ES-I3 (cell line): ENCODE measurements at regions not wholly inside any gene's neighbourhood (a gene's known extent, or its start where the extent isn't known, plus 50 kb on each side); places are given as distances from the start of the nearest gene placed in this dataset.
"Not testable (repeated sequence)": the region's sequence is repeated elsewhere in the genome, so short reads cannot be mapped to it uniquely, and the experiment has no call there.

Experiments
- H3K36me3 ChIP-seq: 2 replicates; pipeline ENCODE4 v1.6.1; 2013; ENCODE audit warnings: mild to moderate bottlenecking, low read length, control low read depth, moderate library complexity; ENCODE audit not compliant: insufficient read depth
- H3K4me1 ChIP-seq: 2 replicates; pipeline ENCODE4 v1.6.1; 2013; ENCODE audit warnings: mild to moderate bottlenecking, control low read depth, low read length; ENCODE audit not compliant: insufficient read depth
- H3K9ac ChIP-seq: 2 replicates; pipeline ENCODE4 v1.6.1; 2013; ENCODE audit warnings: low read depth, mild to moderate bottlenecking, low read length, moderate library complexity
- H3K9me3 ChIP-seq: 2 replicates; pipeline ENCODE4 v1.6.1; 2013; ENCODE audit warnings: mild to moderate bottlenecking, low read length, moderate library complexity; ENCODE audit not compliant: control insufficient read depth, insufficient read depth

GRCh38 chr7:153188630-153189029, 429.1 kb downstream of the ACTR3B start:
- Histone ChIP-seq H3K4me1 (no peaks in the 10 kb centered on the region), H3K36me3 (no peaks in the 10 kb centered on the region), H3K9ac (no peak overlapping the region)

GRCh38 chr7:153190452-153190851, 430.9 kb downstream of the ACTR3B start:
- H3K4me1 ChIP-seq: no peaks in the 10 kb centered on the region
- H3K36me3 ChIP-seq: no peaks in the 10 kb centered on the region
- H3K9me3 ChIP-seq: no peaks in the 10 kb centered on the region; the same call in 1 of the 2 replicates
- no peak overlapping the region for H3K9ac ChIP-seq

More at GRCh38 chr7:153188630-153189029, 429.1 kb downstream of the ACTR3B start:
- H3K9me3 ChIP-seq: no peaks in the 10 kb centered on the region; the same call in 1 of the 2 replicates

GRCh38 chr7:153190986-153191385, 431.4 kb downstream of the ACTR3B start:
- Histone ChIP-seq H3K4me1 (no peaks in the 10 kb centered on the region), H3K36me3 (no peaks in the 10 kb centered on the region), H3K9me3 (no peaks in the 10 kb centered on the region; the same call in 1 of the 2 replicates), H3K9ac (no peak overlapping the region)

GRCh38 chr7:153193144-153193595, 433.6 kb downstream of the ACTR3B start:
- Histone ChIP-seq H3K36me3 (no peaks in the 10 kb centered on the region), H3K9ac (no peak overlapping the region), H3K4me1 (no peaks in the 10 kb centered on the region), H3K9me3 (no peaks in the 10 kb centered on the region)

GRCh38 chr7:153217032-153217431, 457.5 kb downstream of the ACTR3B start:
- Histone ChIP-seq H3K9me3 (no peaks in the 10 kb centered on the region; the same call in 1 of the 2 replicates), H3K4me1 (no peaks in the 10 kb centered on the region), H3K36me3 (no peaks in the 10 kb centered on the region), H3K9ac (no peak overlapping the region)

GRCh38 chr7:153224890-153225289, 465.3 kb downstream of the ACTR3B start:
- no peaks in the 10 kb centered on the region for H3K36me3 ChIP-seq
- no peaks in the 10 kb centered on the region for H3K4me1 ChIP-seq
- H3K9ac ChIP-seq: no peak overlapping the region
- H3K9me3 ChIP-seq: no peaks in the 10 kb centered on the region

- not testable (repeated sequence) for H3K4me1 ChIP-seq, H3K36me3 ChIP-seq, H3K9ac ChIP-seq, H3K9me3 ChIP-seq
Measured at GRCh38 chr7:153245136-153245535, 485.6 kb downstream of the ACTR3B start.

GRCh38 chr7:153245809-153246208, 486.3 kb downstream of the ACTR3B start:
- H3K4me1 ChIP-seq: no peaks in the 10 kb centered on the region
- H3K9me3 ChIP-seq: no peaks in the 10 kb centered on the region
- H3K36me3 ChIP-seq: no peaks in the 10 kb centered on the region
- H3K9ac ChIP-seq: no peak overlapping the region

GRCh38 chr7:153247926-153248325, 488.4 kb downstream of the ACTR3B start:
- no peak overlapping the region for H3K9ac ChIP-seq
- no peaks in the 10 kb centered on the region for H3K36me3 ChIP-seq
- H3K9me3 ChIP-seq: no peaks in the 10 kb centered on the region
- H3K4me1 ChIP-seq: no peaks in the 10 kb centered on the region

- no peaks in the 10 kb centered on the region for H3K4me1 ChIP-seq
- no peak overlapping the region for H3K9ac ChIP-seq
- H3K9me3 ChIP-seq: no peaks in the 10 kb centered on the region
- no peaks in the 10 kb centered on the region for H3K36me3 ChIP-seq
Measured at GRCh38 chr7:153258686-153259085, 499.1 kb downstream of the ACTR3B start.

GRCh38 chr7:153276394-153276793, 516.8 kb downstream of the ACTR3B start:
- H3K9ac ChIP-seq: no peak overlapping the region
- no peaks in the 10 kb centered on the region for H3K36me3 ChIP-seq
- H3K9me3 ChIP-seq: 0 out of 2 replicates have a peak, but pooled peaks cover 7% of the 10 kb centered on the region
- no peaks in the 10 kb centered on the region for H3K4me1 ChIP-seq

- no peaks in the 10 kb centered on the region for H3K36me3 ChIP-seq
- no peaks in the 10 kb centered on the region for H3K9me3 ChIP-seq
Measured at GRCh38 chr7:153286763-153287162, 527.2 kb downstream of the ACTR3B start.

GRCh38 chr7:153290066-153290465, 530.5 kb downstream of the ACTR3B start:
- no peaks in the 10 kb centered on the region for H3K4me1 ChIP-seq
- no peaks in the 10 kb centered on the region for H3K36me3 ChIP-seq
- H3K9ac ChIP-seq: no peak overlapping the region
- H3K9me3 ChIP-seq: no peaks in the 10 kb centered on the region

More at GRCh38 chr7:153286763-153287162, 527.2 kb downstream of the ACTR3B start:
- no peaks in the 10 kb centered on the region for H3K4me1 ChIP-seq
- no peak overlapping the region for H3K9ac ChIP-seq

- no peak overlapping the region for H3K9ac ChIP-seq
- H3K36me3 ChIP-seq: no peaks in the 10 kb centered on the region
- H3K4me1 ChIP-seq: no peaks in the 10 kb centered on the region
- no peaks in the 10 kb centered on the region for H3K9me3 ChIP-seq
Measured at GRCh38 chr7:153297141-153297540, 537.6 kb downstream of the ACTR3B start.

GRCh38 chr7:153301936-153302335, 542.4 kb downstream of the ACTR3B start:
- H3K9me3 ChIP-seq: no peaks in the 10 kb centered on the region
- H3K9ac ChIP-seq: no peak overlapping the region
- no peaks in the 10 kb centered on the region for H3K4me1 ChIP-seq
- H3K36me3 ChIP-seq: no peaks in the 10 kb centered on the region

GRCh38 chr7:153320005-153320404, 560.5 kb downstream of the ACTR3B start:
- Histone ChIP-seq H3K4me1 (no peaks in the 10 kb centered on the region), H3K9me3 (no peaks in the 10 kb centered on the region), H3K9ac (no peak overlapping the region), H3K36me3 (no peaks in the 10 kb centered on the region)
